ENCODE measurements at regions not wholly inside any gene's neighbourhood (a gene's known extent, or its start where the extent isn't known, plus 50 kb on each side); places are given as distances from the start of the nearest gene placed in this dataset.

GRCh38 chr12:107610021-107610859 lies 75.4 kb upstream of the PWP1 start:
- DNase-seq, result no peak

- no peak for DNase-seq
Observed at GRCh38 chr12:107612508-107612907, 73.1 kb upstream of the PWP1 start.

- DNase-seq, result no peak
Observed at GRCh38 chr12:107616941-107617340, 68.7 kb upstream of the PWP1 start.

GRCh38 chr12:107618106-107618505 lies 67.5 kb upstream of the PWP1 start:
- no peak for DNase-seq

- DNase-seq, result no peak
Observed at GRCh38 chr12:107619831-107620230, 65.8 kb upstream of the PWP1 start.

- DNase-seq, result no peak
Observed at GRCh38 chr12:107622001-107622400, 63.6 kb upstream of the PWP1 start.

GRCh38 chr12:107624493-107624892 lies 61.1 kb upstream of the PWP1 start:
- no peak for DNase-seq

- DNase-seq, result no peak
Observed at GRCh38 chr12:107631715-107632114, 53.9 kb upstream of the PWP1 start.

- no peak for DNase-seq
Observed at GRCh38 chr12:107632246-107632645, 53.4 kb upstream of the PWP1 start.

GRCh38 chr12:107634530-107634929 lies 51.1 kb upstream of the PWP1 start:
- no peak for DNase-seq

- no peak for DNase-seq
Observed at GRCh38 chr12:107635139-107635538, 50.5 kb upstream of the PWP1 start.
